H1 (cell line): ENCODE measurements at regions not wholly inside any gene's neighbourhood (a gene's known extent, or its start where the extent isn't known, plus 50 kb on each side); places are given as distances from the start of the nearest gene placed in this dataset.

Experiments used
- CTCF ChIA-PET: fragments of 300-600 bp; sonication (Branson Sonifier 250); formaldehyde crosslinking; loops from one replicate; lab custom pipeline; 2021; ENCODE audit not compliant: partially characterized antibody; lab: Charles Lee
- POLR2A ChIA-PET: fragments of 300-600 bp; sonication (Branson Sonifier 250); formaldehyde crosslinking; loops from one replicate; lab custom pipeline; 2021; ENCODE audit warnings: inconsistent platforms; ENCODE audit not compliant: partially characterized antibody; lab: Charles Lee
- DNase-seq, 2 experiments: peaks; one replicate each; pipeline versions ENCODE4 v3.0.0 to v3.0.0-alpha.2; 2010 to 2022; ENCODE audit warnings: low spot score in 2 of 2, low read depth in 1 of 2, mixed read lengths in 1 of 2
- FAIRE-seq: peaks from 2 replicates; lab custom pipeline; 2011; peaks lifted over from hg19 to GRCh38; lab: Jason Lieb, UNC
- H2AFZ ChIP-seq: 2 replicates; pipeline ENCODE4 v1.8.1; 2012; ENCODE audit warnings: low read length, inconsistent platforms
- H2AK5ac ChIP-seq: 2 replicates; pipeline ENCODE4 v1.6.1; 2013; ENCODE audit warnings: low read depth, low read length
- H2BK120ac ChIP-seq: replicated peaks from 2 replicates; pipeline ENCODE3; 2013; ENCODE audit warnings: low read depth, low read length, inconsistent platforms
- H2BK12ac ChIP-seq: 2 replicates; pipeline ENCODE4 v1.6.1; 2013; ENCODE audit warnings: low read depth, low read length
- H2BK15ac ChIP-seq: 2 replicates; pipeline ENCODE4 v1.6.1; 2013; ENCODE audit warnings: low read length
- H2BK20ac ChIP-seq: 2 replicates; pipeline ENCODE4 v1.6.1; 2013; ENCODE audit warnings: low read length
- H2BK5ac ChIP-seq: 2 replicates; pipeline ENCODE4 v1.6.1; 2013; ENCODE audit warnings: low read depth, low read length
- H3K14ac ChIP-seq: 2 replicates; pipeline ENCODE4 v1.6.1; 2013; ENCODE audit warnings: inconsistent platforms; ENCODE audit not compliant: insufficient read length
- H3K18ac ChIP-seq: 2 replicates; pipeline ENCODE4 v1.6.1; 2013; ENCODE audit warnings: low read length; ENCODE audit errors: extremely low read depth
- H3K23ac ChIP-seq: 2 replicates; pipeline ENCODE4 v1.6.1; 2013; ENCODE audit warnings: inconsistent platforms; ENCODE audit not compliant: insufficient read length
- H3K23me2 ChIP-seq: 2 replicates; pipeline ENCODE4 v1.6.1; 2013; ENCODE audit warnings: low read depth, low read length
- H3K27ac ChIP-seq: 2 replicates; pipeline ENCODE4 v1.6.1; 2011; ENCODE audit warnings: low read depth, low read length, inconsistent platforms
- H3K27me3 ChIP-seq, 4 experiments: replicated peaks in 1 of 4; 1 replicate in 1 of 4; 2 replicates in 3 of 4; pipeline versions ENCODE4 v1.6.1 to v1.8.1; 2011 to 2013; ENCODE audit warnings: low read length in 3 of 4, mild to moderate bottlenecking in 3 of 4, inconsistent platforms in 2 of 4, mixed read lengths in 2 of 4, moderate library complexity in 1 of 4; ENCODE audit not compliant: control insufficient read depth in 3 of 4, insufficient read depth in 3 of 4; ENCODE audit errors: extremely low read depth in 1 of 4
- H3K36me3 ChIP-seq, 4 experiments: 2 replicates each; pipeline versions ENCODE4 v1.6.1 to v1.8.1; 2011 to 2013; ENCODE audit warnings: mild to moderate bottlenecking in 4 of 4, low read length in 3 of 4, moderate library complexity in 2 of 4, control low read depth in 1 of 4, inconsistent platforms in 1 of 4; ENCODE audit not compliant: insufficient read depth in 4 of 4, control insufficient read depth in 2 of 4
- H3K4ac ChIP-seq: replicated peaks from 2 replicates; pipeline ENCODE3; 2013; ENCODE audit warnings: low read length, low read depth, mixed read lengths, inconsistent platforms; ENCODE audit not compliant: insufficient read length
- H3K4me1 ChIP-seq, 4 experiments: replicated peaks in 1 of 4; 1 replicate in 1 of 4; 2 replicates in 3 of 4; pipeline versions ENCODE4 v1.6.1 to v1.8.1; 2011 to 2013; ENCODE audit warnings: low read length in 3 of 4, inconsistent platforms in 2 of 4, mixed read lengths in 1 of 4; ENCODE audit not compliant: insufficient read depth in 4 of 4, control insufficient read depth in 3 of 4
- H3K4me2 ChIP-seq, 2 experiments: 2 replicates each; pipeline versions ENCODE4 v1.6.1 to v1.8.1; 2011 to 2013; ENCODE audit warnings: low read depth in 2 of 2, low read length in 2 of 2, control low read depth in 1 of 2, inconsistent platforms in 1 of 2, mild to moderate bottlenecking in 1 of 2; ENCODE audit not compliant: insufficient read depth in 1 of 2
- H3K4me3 ChIP-seq, 4 experiments: fragments of 200-600, 300-600 bp in 1 of 4; sonication (generic), shearing (Covaris generic), sonication (Bioruptor Twin) in 1 of 4; 2 replicates each; pipeline versions ENCODE4 v1.5.1 to v1.8.1; 2011 to 2016; ENCODE audit warnings: low read length in 4 of 4, low read depth in 3 of 4, control low read depth in 2 of 4, inconsistent platforms in 2 of 4, mild to moderate bottlenecking in 2 of 4, mixed read lengths in 1 of 4, moderate library complexity in 1 of 4; ENCODE audit not compliant: insufficient read depth in 2 of 4; ENCODE audit errors: extremely low read depth in 1 of 4
- H3K56ac ChIP-seq: replicated peaks from 2 replicates; pipeline ENCODE3; 2013; ENCODE audit warnings: low read depth, mild to moderate bottlenecking, mixed read lengths, low read length, inconsistent platforms; ENCODE audit not compliant: insufficient read length
- H3K79me1 ChIP-seq: 2 replicates; pipeline ENCODE4 v1.6.1; 2013; ENCODE audit warnings: low read depth, low read length, control low read depth
- H3K79me2 ChIP-seq, 2 experiments: 2 replicates each; pipeline versions ENCODE4 v1.6.1 to v1.8.1; 2012 to 2013; ENCODE audit warnings: low read length in 2 of 2, mild to moderate bottlenecking in 2 of 2, inconsistent platforms in 1 of 2; ENCODE audit not compliant: insufficient read depth in 2 of 2, control insufficient read depth in 1 of 2
- H3K9ac ChIP-seq, 4 experiments: replicated peaks in 1 of 4; 1 replicate in 1 of 4; 2 replicates in 3 of 4; pipeline versions ENCODE4 v1.6.1 to v1.8.1; 2011 to 2013; ENCODE audit warnings: low read depth in 3 of 4, low read length in 3 of 4, control low read depth in 2 of 4, mild to moderate bottlenecking in 2 of 4, moderate library complexity in 2 of 4, inconsistent platforms in 1 of 4; ENCODE audit errors: extremely low read depth in 1 of 4
- H3K9me3 ChIP-seq, 2 experiments: 2 replicates each; pipeline versions ENCODE4 v1.6.1 to v1.8.1; 2012 to 2013; ENCODE audit warnings: mild to moderate bottlenecking in 2 of 2, moderate library complexity in 2 of 2, control low read depth in 1 of 2, inconsistent platforms in 1 of 2, low read depth in 1 of 2, low read length in 1 of 2, mixed read lengths in 1 of 2; ENCODE audit not compliant: insufficient read depth in 2 of 2
- H4K20me1 ChIP-seq, 2 experiments: replicated peaks in 1 of 2; 2 replicates each; pipeline versions ENCODE3 to v1.8.1; 2011 to 2013; ENCODE audit warnings: inconsistent platforms in 2 of 2, low read length in 2 of 2, mild to moderate bottlenecking in 1 of 2; ENCODE audit not compliant: insufficient read depth in 2 of 2, control insufficient read depth in 1 of 2
- H4K5ac ChIP-seq: 2 replicates; pipeline ENCODE4 v1.6.1; 2013; ENCODE audit warnings: low read length, low read depth, mixed read lengths, inconsistent platforms; ENCODE audit not compliant: insufficient read length
- H4K8ac ChIP-seq: 2 replicates; pipeline ENCODE4 v1.8.0; 2013; ENCODE audit warnings: mild to moderate bottlenecking, moderate library complexity, low read length, inconsistent platforms; ENCODE audit not compliant: insufficient read depth; ENCODE audit errors: extremely low read depth
- H4K91ac ChIP-seq: replicated peaks from 2 replicates; pipeline ENCODE3; 2013; ENCODE audit warnings: low read length, mixed read lengths, inconsistent platforms; ENCODE audit not compliant: insufficient read length
- ATF3 ChIP-seq: IDR thresholded peaks from 2 replicates; pipeline ENCODE4 v1.6.1; 2011; ENCODE audit warnings: low read depth, mild to moderate bottlenecking, low read length; ENCODE audit not compliant: insufficient read depth
- BACH1 ChIP-seq: IDR thresholded peaks from 2 replicates; pipeline ENCODE4 v1.6.1; 2012; ENCODE audit warnings: low read length, improper control_type of control experiment
- BRCA1 ChIP-seq: IDR thresholded peaks from 2 replicates; pipeline ENCODE4 v1.6.1; 2012; ENCODE audit warnings: low read depth, low read length, improper control_type of control experiment
- CHD1 ChIP-seq: IDR thresholded peaks from 2 replicates; pipeline ENCODE4 v1.6.1; 2012; ENCODE audit warnings: low read depth, low read length, improper control_type of control experiment
- EGR1 ChIP-seq: IDR thresholded peaks from 2 replicates; pipeline ENCODE4 v1.6.1; 2011; ENCODE audit warnings: low read depth, low read length, borderline replicate concordance
- EZH2 ChIP-seq: fragments of 200-600 bp; sonication (generic); IDR thresholded peaks from 2 replicates; pipeline ENCODE4 v1.7.1; 2012; ENCODE audit warnings: low read depth, mild to moderate bottlenecking, moderate library complexity, low read length, inconsistent platforms; ENCODE audit not compliant: severe bottlenecking
- FOSL1 ChIP-seq: IDR thresholded peaks from 2 replicates; pipeline ENCODE4 v1.6.1; 2011; ENCODE audit warnings: mild to moderate bottlenecking, low read depth, low read length, moderate library complexity; ENCODE audit not compliant: insufficient read depth
- GABPA ChIP-seq: IDR thresholded peaks from 2 replicates; pipeline ENCODE4 v1.6.1; 2011; ENCODE audit warnings: mild to moderate bottlenecking, low read length, moderate library complexity, borderline replicate concordance; ENCODE audit not compliant: insufficient read depth
- KDM1A ChIP-seq: fragments of 200-600, 300-600 bp; sonication (generic); IDR thresholded peaks from 2 replicates; pipeline ENCODE4 v1.7.1; 2016; ENCODE audit warnings: mild to moderate bottlenecking, low read length, borderline replicate concordance
- MAX ChIP-seq: IDR thresholded peaks from 2 replicates; pipeline ENCODE4 v1.6.1; 2012; ENCODE audit warnings: inconsistent platforms
- NRF1 ChIP-seq: IDR thresholded peaks from 2 replicates; pipeline ENCODE4 v1.6.1; 2011; ENCODE audit warnings: mild to moderate bottlenecking, low read depth, low read length, improper control_type of control experiment
- RAD21 ChIP-seq, 2 experiments: IDR thresholded peaks in 1 of 2; conservative IDR thresholded peaks in 1 of 2; 2 replicates each; pipeline ENCODE4 v1.6.1; 2011; ENCODE audit warnings: low read depth in 2 of 2, low read length in 2 of 2, improper control_type of control experiment in 1 of 2, inconsistent platforms in 1 of 2, mild to moderate bottlenecking in 1 of 2, moderate library complexity in 1 of 2
- RFX5 ChIP-seq: IDR thresholded peaks from 2 replicates; pipeline ENCODE4 v1.6.1; 2011; ENCODE audit warnings: low read depth, low read length, improper control_type of control experiment, borderline replicate concordance
- TAF7 ChIP-seq: optimal IDR thresholded peaks from 2 replicates; pipeline ENCODE3; 2011; ENCODE audit warnings: low read depth, mild to moderate bottlenecking, inconsistent platforms, low read length, moderate library complexity, borderline replicate concordance
- WGBS, 2 experiments: shearing (Covaris generic) in 1 of 2; methylation state at CpG; one replicate each; pipeline versions ENCODE4 v1.1.6 to v1.1.7; 2013 to 2015; ENCODE audit warnings: low lambda C conversion rate in 2 of 2, mixed read lengths in 2 of 2, inconsistent platforms in 1 of 2, low coverage in 1 of 2, missing lambda C conversion rate in 1 of 2; ENCODE audit not compliant: insufficient replicate concordance in 2 of 2, insufficient coverage in 1 of 2, insufficient read length in 1 of 2; ENCODE audit errors: extremely low coverage in 1 of 2, missing lambda C conversion rate in 1 of 2; 5-methylcytosine and 5-hydroxymethylcytosine counted together

DNA sequence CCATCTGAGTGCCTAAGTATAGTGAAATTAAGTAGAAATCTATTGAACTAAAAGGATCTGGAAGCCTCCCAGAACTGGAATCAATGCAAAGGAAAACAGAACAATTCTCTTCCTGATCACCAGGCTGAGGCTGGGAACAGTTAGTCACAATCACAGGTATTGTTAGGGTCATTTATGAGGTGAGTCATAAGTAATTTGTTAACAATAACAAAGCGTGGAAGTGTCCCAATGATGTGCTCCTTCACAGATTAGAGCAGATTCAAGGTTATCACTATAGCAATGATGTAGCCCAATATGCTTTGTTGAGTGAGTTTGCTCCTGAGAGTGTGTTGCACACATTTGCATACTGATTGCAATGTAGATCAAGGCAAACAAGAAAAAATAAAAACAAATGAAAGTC lies 228.1 kb downstream of the ZNF674 start:
- Histone ChIP-seq H3K4me1 (no peaks in the 10 kb centered on the region), H3K27ac (no peak overlapping the region), H2AK5ac (no peak overlapping the region), H3K4ac (no peak overlapping the region), H2AFZ (no peak overlapping the region), H2BK5ac (no peak overlapping the region), H4K5ac (no peak overlapping the region), H3K79me1 (no peaks in the 10 kb centered on the region), H3K4me2 (no peak overlapping the region), H3K9me3 (no peaks in the 10 kb centered on the region), H4K8ac (no peak overlapping the region), H3K23ac (no peak overlapping the region), H3K18ac (no peak overlapping the region), H2BK20ac (no peak overlapping the region), H3K56ac (no peak overlapping the region), H2BK15ac (no peak overlapping the region), H3K23me2 (no peaks in the 10 kb centered on the region), H2BK12ac (no peak overlapping the region; the same call in 1 of the 2 replicates), H3K14ac (no peak overlapping the region), H2BK120ac (no peak overlapping the region), H4K20me1 (no peaks in the 10 kb centered on the region), H3K36me3 (no peaks in the 10 kb centered on the region), H4K91ac (no peak overlapping the region), H3K4me3 (no peak overlapping the region), H3K9ac (no peak overlapping the region), H3K79me2 (no peaks in the 10 kb centered on the region), H3K27me3 (no peaks in the 10 kb centered on the region)
- WGBS, 2 experiments: 67% methylated on average over 1 of the region's 1 CpG; no CpG with 5 or more reads in 1 of the 2 experiments
- CTCF ChIA-PET: no interaction called here
- FAIRE-seq (no peak), DNase-seq (no peak)
- POLR2A ChIA-PET: interaction anchor here (0.7 kb wide), 1 partner anchor 9 kb away, joined by 3 read pairs; no protein-coding TSS in a partner anchor
- TF ChIP-seq EZH2: no peak
- TF ChIP-seq RAD21 (IDR thresholded peaks at IDR 0.05 in 1 of 2, conservative IDR thresholded peaks at IDR 0.05 in 1 of 2; ENCODE audit: low read depth in 2 of 2, low read length in 2 of 2): no peak
- TF ChIP-seq BACH1: no peak
- TF ChIP-seq FOSL1: no peak
- no peak for TF ChIP-seq NRF1
- TF ChIP-seq RFX5: no peak
- TF ChIP-seq KDM1A: no peak
- no peak for TF ChIP-seq BRCA1
- TF ChIP-seq EGR1: no peak
- no peak for TF ChIP-seq CHD1
- TF ChIP-seq TAF7: no peak
- TF ChIP-seq MAX: no peak
- no peak for TF ChIP-seq ATF3
- TF ChIP-seq GABPA: no peak
